Liver (tissue), 8 donors: ENCODE measurements at regions not wholly inside any gene's neighbourhood (a gene's known extent, or its start where the extent isn't known, plus 50 kb on each side); places are given as distances from the start of the nearest gene placed in this dataset.

Experiments
- DNase-seq: peaks from one replicate; pipeline ENCODE4 v3.0.0-alpha.2; 2017; ENCODE audit warnings: low spot score
- H3K27ac ChIP-seq, 2 donors: one replicate each; pipeline ENCODE4 v1.7.0; 2013; ENCODE audit warnings: inconsistent platforms in 2 of 2, low read length in 2 of 2, control low read depth in 1 of 2, low read depth in 1 of 2, mild to moderate bottlenecking in 1 of 2
- H3K27me3 ChIP-seq, 4 donors: one replicate each; pipeline versions ENCODE4 v1.6.1 to v1.7.0; 2013; ENCODE audit warnings: low read length in 3 of 4, inconsistent platforms in 1 of 4, mild to moderate bottlenecking in 1 of 4, moderate library complexity in 1 of 4; ENCODE audit not compliant: control insufficient read depth in 4 of 4, insufficient read depth in 4 of 4
- H3K36me3 ChIP-seq, 4 donors: one replicate each; pipeline versions ENCODE4 v1.6.1 to v1.7.0; 2013; ENCODE audit warnings: low read length in 3 of 4, mild to moderate bottlenecking in 3 of 4, low read depth in 1 of 4, moderate library complexity in 1 of 4; ENCODE audit not compliant: control insufficient read depth in 4 of 4, insufficient read depth in 3 of 4
- H3K4me1 ChIP-seq, 4 donors: one replicate each; pipeline versions ENCODE4 v1.6.1 to v1.7.0; 2013; ENCODE audit warnings: low read length in 3 of 4, mild to moderate bottlenecking in 3 of 4, moderate library complexity in 1 of 4; ENCODE audit not compliant: control insufficient read depth in 4 of 4, insufficient read depth in 4 of 4
- H3K4me3 ChIP-seq, 3 donors: one replicate each; pipeline versions ENCODE4 v1.6.1 to v1.7.0; 2013; ENCODE audit warnings: low read length in 3 of 3, control low read depth in 1 of 3, low read depth in 1 of 3, mild to moderate bottlenecking in 1 of 3
- H3K9ac ChIP-seq, 2 donors: one replicate each; pipeline ENCODE4 v1.7.0; 2013; ENCODE audit warnings: low read length in 2 of 2, mild to moderate bottlenecking in 2 of 2, moderate library complexity in 2 of 2, control low read depth in 1 of 2, low read depth in 1 of 2
- H3K9me3 ChIP-seq, 4 donors: one replicate each; pipeline versions ENCODE4 v1.6.1 to v1.7.0; 2013; ENCODE audit warnings: low read length in 3 of 4; ENCODE audit not compliant: control insufficient read depth in 4 of 4
- CTCF ChIP-seq: fragments of 150-350 bp; IDR thresholded peaks from 2 replicates; pipeline ENCODE4 v1.5.1; 2017; ENCODE audit warnings: improper control_type of control experiment, low read depth, low read length; ENCODE audit not compliant: missing input control
- EGR1 ChIP-seq, 2 donors: IDR thresholded peaks; 2 replicates each; pipeline ENCODE4 v1.6.1; 2016 to 2018; ENCODE audit warnings: antibody characterized with exemption in 2 of 2, low read depth in 2 of 2
- FOXA1 ChIP-seq: IDR thresholded peaks from 2 replicates; pipeline ENCODE4 v1.6.1; 2016; ENCODE audit warnings: antibody characterized with exemption
- FOXA2 ChIP-seq: IDR thresholded peaks from 2 replicates; pipeline ENCODE4 v1.6.1; 2016; ENCODE audit warnings: antibody characterized with exemption
- GABPA ChIP-seq, 2 donors: IDR thresholded peaks in 1 of 2; conservative IDR thresholded peaks in 1 of 2; 2 replicates each; pipeline ENCODE4 v1.6.1; 2016; ENCODE audit warnings: antibody characterized with exemption in 2 of 2, mild to moderate bottlenecking in 1 of 2, moderate library complexity in 1 of 2
- HNF4A ChIP-seq, 2 donors: conservative IDR thresholded peaks; 2 replicates each; pipeline ENCODE4 v1.6.1; 2016; ENCODE audit warnings: antibody characterized with exemption in 2 of 2, mild to moderate bottlenecking in 2 of 2
- HNF4G ChIP-seq: IDR thresholded peaks from 2 replicates; pipeline ENCODE4 v1.6.1; 2016; ENCODE audit warnings: antibody characterized with exemption
- JUND ChIP-seq, 2 donors: IDR thresholded peaks; 2 replicates each; pipeline ENCODE4 v1.6.1; 2016; ENCODE audit warnings: antibody characterized with exemption in 2 of 2
- MAX ChIP-seq: IDR thresholded peaks from 2 replicates; pipeline ENCODE4 v1.6.1; 2016; ENCODE audit warnings: antibody characterized with exemption
- RAD21 ChIP-seq, 2 donors: IDR thresholded peaks; 2 replicates each; pipeline ENCODE4 v1.6.1; 2016; ENCODE audit warnings: antibody characterized with exemption in 2 of 2, mild to moderate bottlenecking in 2 of 2
- REST ChIP-seq: IDR thresholded peaks from 2 replicates; pipeline ENCODE4 v1.6.1; 2016; ENCODE audit warnings: antibody characterized with exemption, mild to moderate bottlenecking
- RXRA ChIP-seq, 2 donors: IDR thresholded peaks; 2 replicates each; pipeline ENCODE4 v1.6.1; 2017 to 2018; ENCODE audit warnings: antibody characterized with exemption in 2 of 2, mild to moderate bottlenecking in 1 of 2
- SP1 ChIP-seq: IDR thresholded peaks from 2 replicates; pipeline ENCODE4 v1.6.1; 2018; ENCODE audit warnings: antibody characterized with exemption, mild to moderate bottlenecking
- TAF1 ChIP-seq: conservative IDR thresholded peaks from 2 replicates; pipeline ENCODE4 v1.6.1; 2016; ENCODE audit warnings: antibody characterized with exemption, mild to moderate bottlenecking
- YY1 ChIP-seq: IDR thresholded peaks from 2 replicates; pipeline ENCODE4 v1.6.1; 2016; ENCODE audit warnings: antibody characterized with exemption, mild to moderate bottlenecking
- ZBTB33 ChIP-seq: IDR thresholded peaks from 2 replicates; pipeline ENCODE4 v1.6.1; 2016; ENCODE audit warnings: antibody characterized with exemption
- WGBS: extraction: QIAGEN DNeasy Blood & Tissue Kit; methylation state at CpG from one replicate; pipeline ENCODE4 v1.1.7; 2013; 5-methylcytosine and 5-hydroxymethylcytosine counted together
- TF ChIP-seq, protein P1 (sequence below): IDR thresholded peaks from 2 replicates; pipeline ENCODE4 v1.6.1; 2016; ENCODE audit warnings: antibody characterized with exemption
- donor health status: healthy.
- donor health status: healthy.
- donor health status: healthy.
- donor health status: healthy.
- donor health status: healthy.

GRCh38 chr10:77702166-77702565, 64.6 kb upstream of the KCNMA1 start:
- no peak overlapping the region for H3K9ac ChIP-seq
- no peaks in the 10 kb centered on the region for H3K36me3 ChIP-seq
- no peaks in the 10 kb centered on the region for H3K4me1 ChIP-seq
- no peak for TF ChIP-seq REST
- TF ChIP-seq, protein P1, sequence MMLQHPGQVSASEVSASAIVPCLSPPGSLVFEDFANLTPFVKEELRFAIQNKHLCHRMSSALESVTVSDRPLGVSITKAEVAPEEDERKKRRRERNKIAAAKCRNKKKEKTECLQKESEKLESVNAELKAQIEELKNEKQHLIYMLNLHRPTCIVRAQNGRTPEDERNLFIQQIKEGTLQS = no peak
- no peak for TF ChIP-seq MAX
- no peak for TF ChIP-seq FOXA2
- no peak for TF ChIP-seq FOXA1
- TF ChIP-seq JUND (IDR thresholded peaks at IDR 0.05) = no peak
- no peak for TF ChIP-seq GABPA (IDR thresholded peaks at IDR 0.05 in 1 of 2, conservative IDR thresholded peaks at IDR 0.05 in 1 of 2)
- no peak for TF ChIP-seq HNF4A (conservative IDR thresholded peaks at IDR 0.05)
- no peak for TF ChIP-seq EGR1 (IDR thresholded peaks at IDR 0.05; ENCODE audit: low read depth in 2 of 2)
- no peak for TF ChIP-seq TAF1
- TF ChIP-seq RXRA (IDR thresholded peaks at IDR 0.05) = no peak
- no peak for TF ChIP-seq SP1
- no peak for TF ChIP-seq ZBTB33
- no peak for TF ChIP-seq HNF4G
- TF ChIP-seq CTCF = no peak
- TF ChIP-seq YY1 = no peak
- no peak overlapping the region for H3K4me3 ChIP-seq
- no peak for DNase-seq
- peaks cover 0 to 2% (median 0%) of the 10 kb centered on the region in 4 donors for H3K9me3 ChIP-seq
- no peaks in the 10 kb centered on the region for H3K27me3 ChIP-seq
- H3K27ac ChIP-seq = no peak overlapping the region
- 66% methylated on average over 3 of the region's 3 CpGs for WGBS

GRCh38 chr10:77700086-77700485, 62.5 kb upstream of the KCNMA1 start:
- Histone ChIP-seq H3K27me3 (no peaks in the 10 kb centered on the region), H3K9me3 (peaks cover 0 to 2% (median 0%) of the 10 kb centered on the region in 4 donors), H3K4me1 (no peaks in the 10 kb centered on the region), H3K36me3 (no peaks in the 10 kb centered on the region), H3K4me3 (no peak overlapping the region), H3K27ac (no peak overlapping the region), H3K9ac (no peak overlapping the region)
- 58% methylated on average over 1 of the region's 1 CpG for WGBS
- TF ChIP-seq CTCF (no peak), HNF4G (no peak), FOXA2 (no peak), HNF4A (conservative IDR thresholded peaks at IDR 0.05) (no peak), REST (no peak), TAF1 (no peak), RAD21 (IDR thresholded peaks at IDR 0.05) (no peak), YY1 (no peak), MAX (no peak), GABPA (IDR thresholded peaks at IDR 0.05 in 1 of 2, conservative IDR thresholded peaks at IDR 0.05 in 1 of 2) (no peak), SP1 (no peak)
- TF ChIP-seq, protein P1 = no peak
- DNase-seq = no peak
